ENCODE measurements at regions not wholly inside any gene's neighbourhood (a gene's known extent, or its start where the extent isn't known, plus 50 kb on each side); places are given as distances from the start of the nearest gene placed in this dataset.

GRCh38 chr6:12232821-12233220 is 57.3 kb upstream of the EDN1 start:
- intact Hi-C loops (cut with DNase I; ENCODE audit: low total_unique reads) = loop anchor here (10.0 kb wide), 1 partner anchor 648 kb away; no protein-coding TSS in a partner anchor
- 42 to 76% (median 60%) methylated on average over 1 of the region's 1 CpG for WGBS, 5 donors

GRCh38 chr6:12233693-12234571 is 56.2 kb upstream of the EDN1 start:
- Histone ChIP-seq H3K4me3 (peak overlapping the region in 1 of 8 donors; percentile 36), H3K27ac (peak overlapping the region in 6 of 8 donors; percentile 52 to 71 (median 62)), H3K27me3 (replicated peaks in 1 of 7) (no peaks in the 10 kb centered on the region), H3K4me1 (peaks cover 18 to 44% (median 25%) of the 10 kb centered on the region in 6 donors), H3K9me3 (no peaks in the 10 kb centered on the region), H3K36me3 (no peaks in the 10 kb centered on the region)
- TF ChIP-seq POLR2AphosphoS5 (IDR thresholded peaks at IDR 0.05) = no peak
- TF ChIP-seq, protein P1, sequence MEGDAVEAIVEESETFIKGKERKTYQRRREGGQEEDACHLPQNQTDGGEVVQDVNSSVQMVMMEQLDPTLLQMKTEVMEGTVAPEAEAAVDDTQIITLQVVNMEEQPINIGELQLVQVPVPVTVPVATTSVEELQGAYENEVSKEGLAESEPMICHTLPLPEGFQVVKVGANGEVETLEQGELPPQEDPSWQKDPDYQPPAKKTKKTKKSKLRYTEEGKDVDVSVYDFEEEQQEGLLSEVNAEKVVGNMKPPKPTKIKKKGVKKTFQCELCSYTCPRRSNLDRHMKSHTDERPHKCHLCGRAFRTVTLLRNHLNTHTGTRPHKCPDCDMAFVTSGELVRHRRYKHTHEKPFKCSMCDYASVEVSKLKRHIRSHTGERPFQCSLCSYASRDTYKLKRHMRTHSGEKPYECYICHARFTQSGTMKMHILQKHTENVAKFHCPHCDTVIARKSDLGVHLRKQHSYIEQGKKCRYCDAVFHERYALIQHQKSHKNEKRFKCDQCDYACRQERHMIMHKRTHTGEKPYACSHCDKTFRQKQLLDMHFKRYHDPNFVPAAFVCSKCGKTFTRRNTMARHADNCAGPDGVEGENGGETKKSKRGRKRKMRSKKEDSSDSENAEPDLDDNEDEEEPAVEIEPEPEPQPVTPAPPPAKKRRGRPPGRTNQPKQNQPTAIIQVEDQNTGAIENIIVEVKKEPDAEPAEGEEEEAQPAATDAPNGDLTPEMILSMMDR (IDR thresholded peaks at IDR 0.05 in 8 of 11, conservative IDR thresholded peaks at IDR 0.05 in 3 of 11) = peak; percentile 42 to 93 (median 72)
- WGBS, 5 donors = 40 to 79% (median 50%) methylated on average over 4 of the region's 4 CpGs
- DNase-seq = no peak
- intact Hi-C loops (cut with DNase I; ENCODE audit: low total_unique reads) = loop anchor here (10.0 kb wide), 1 partner anchor 649 kb away; no protein-coding TSS in a partner anchor

More at GRCh38 chr6:12232821-12233220, 57.3 kb upstream of the EDN1 start:
- Histone ChIP-seq H3K27me3 (replicated peaks in 1 of 7) (no peaks in the 10 kb centered on the region), H3K4me1 (peaks cover 18 to 35% (median 25%) of the 10 kb centered on the region in 6 donors), H3K4me3 (peak overlapping the region in 1 of 8 donors; percentile 36), H3K9me3 (no peaks in the 10 kb centered on the region), H3K27ac (peak overlapping the region in 6 of 8 donors; percentile 52 to 71 (median 62)), H3K36me3 (no peaks in the 10 kb centered on the region)
- TF ChIP-seq, protein P1 (IDR thresholded peaks at IDR 0.05 in 8 of 11, conservative IDR thresholded peaks at IDR 0.05 in 3 of 11) = no peak
- TF ChIP-seq POLR2AphosphoS5 (IDR thresholded peaks at IDR 0.05) (no peak), POLR2A (IDR thresholded peaks at IDR 0.05) (no peak)
- no peak for DNase-seq

DNA sequence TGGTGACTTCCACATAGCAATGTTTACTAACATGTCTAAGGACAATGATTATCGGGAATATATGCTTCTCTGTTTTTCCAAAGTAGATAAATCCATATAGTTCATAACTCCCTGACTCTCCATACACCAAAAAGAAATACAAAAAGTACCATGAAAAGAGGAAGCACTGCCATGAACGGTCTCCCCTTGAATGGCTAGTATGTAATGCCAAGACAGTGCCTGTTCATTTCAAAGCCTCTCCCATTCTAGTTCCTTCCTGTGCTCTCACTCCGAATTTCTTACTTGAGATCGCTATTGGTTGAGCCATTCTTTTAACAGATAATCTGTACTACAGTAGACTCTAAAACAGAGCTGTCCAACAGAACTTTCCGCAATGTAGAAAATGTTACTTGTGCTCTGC is 54.8 kb upstream of the EDN1 start:
- WGBS, 5 donors = 52 to 76% (median 60%) methylated on average over 5 of the region's 5 CpGs
- Histone ChIP-seq H3K36me3 (no peaks in the 10 kb centered on the region), H3K9me3 (no peaks in the 10 kb centered on the region), H3K4me1 (peaks cover 18 to 44% (median 25%) of the 10 kb centered on the region in 6 donors), H3K4me3 (no peak overlapping the region), H3K27me3 (replicated peaks in 1 of 7) (no peaks in the 10 kb centered on the region), H3K27ac (no peak overlapping the region)
- no peak for DNase-seq
- TF ChIP-seq, protein P1 (IDR thresholded peaks at IDR 0.05 in 8 of 11, conservative IDR thresholded peaks at IDR 0.05 in 3 of 11) = no peak
- no peak for TF ChIP-seq POLR2A (IDR thresholded peaks at IDR 0.05)
- TF ChIP-seq POLR2AphosphoS5 (IDR thresholded peaks at IDR 0.05) = no peak
- intact Hi-C loops (cut with DNase I; ENCODE audit: low total_unique reads) = loop anchor here (10.0 kb wide), 1 partner anchor 651 kb away; no protein-coding TSS in a partner anchor

DNA sequence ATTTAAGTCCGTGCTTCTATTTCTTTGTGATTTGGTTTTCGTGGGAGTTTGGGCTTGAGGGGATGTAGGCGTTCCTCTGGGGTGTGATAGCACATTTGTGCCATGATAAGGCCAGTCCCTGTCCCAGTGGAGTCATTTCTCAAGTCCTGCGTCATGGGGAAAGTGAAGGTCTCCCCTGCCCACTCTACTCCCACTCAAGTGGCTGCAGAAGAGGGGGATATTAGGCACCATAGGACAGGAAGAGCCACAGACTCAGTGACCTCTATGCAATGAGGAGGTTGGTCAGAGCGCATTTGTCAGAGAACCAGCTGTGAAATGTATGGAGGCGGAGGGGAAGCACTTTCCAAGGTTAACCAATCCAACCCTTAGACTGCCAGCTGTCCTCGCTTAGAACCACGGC is 51.9 kb upstream of the EDN1 start:
- Histone ChIP-seq H3K9me3 (no peaks in the 10 kb centered on the region), H3K27ac (no peak overlapping the region), H3K4me1 (peaks cover 8 to 42% (median 16%) of the 10 kb centered on the region in 6 donors), H3K36me3 (no peaks in the 10 kb centered on the region), H3K4me3 (no peak overlapping the region), H3K27me3 (replicated peaks in 1 of 7) (no peaks in the 10 kb centered on the region)
- intact Hi-C loops (cut with DNase I; ENCODE audit: low total_unique reads) = loop anchor here (10.0 kb wide), 1 partner anchor 653 kb away; no protein-coding TSS in a partner anchor
- WGBS, 5 donors = 63 to 80% (median 74%) methylated on average over 8 of the region's 8 CpGs
- DNase-seq = no peak
- TF ChIP-seq POLR2AphosphoS5 (IDR thresholded peaks at IDR 0.05) = peak in 2 of 3 donors; percentile 19 to 44
- TF ChIP-seq POLR2A (IDR thresholded peaks at IDR 0.05) = no peak
